Panc1 (cell line): ENCODE measurements at regions not wholly inside any gene's neighbourhood (a gene's known extent, or its start where the extent isn't known, plus 50 kb on each side); places are given as distances from the start of the nearest gene placed in this dataset.

Source experiments
- CTCF ChIP-seq: fragments of 450-650 bp; IDR thresholded peaks from 2 replicates; pipeline ENCODE4 v1.5.1; 2017; ENCODE audit warnings: mild to moderate bottlenecking
- POLR2AphosphoS5 ChIP-seq: IDR thresholded peaks from 2 replicates; pipeline ENCODE4 v1.6.1; 2012; ENCODE audit warnings: mild to moderate bottlenecking, low read depth, low read length, moderate library complexity
- REST ChIP-seq, 2 experiments: IDR thresholded peaks; 2 replicates each; pipeline ENCODE4 v1.6.1; 2011 to 2012; ENCODE audit warnings: low read depth in 2 of 2, control low read depth in 1 of 2, low read length in 1 of 2, mild to moderate bottlenecking in 1 of 2, moderate library complexity in 1 of 2; ENCODE audit not compliant: insufficient read depth in 1 of 2
- TCF7L2 ChIP-seq: IDR thresholded peaks from 2 replicates; pipeline ENCODE4 v1.6.1; 2011; ENCODE audit warnings: mild to moderate bottlenecking, low read depth, low read length, inconsistent platforms

GRCh38 chr6:56831334-56831733 lies 123.6 kb upstream of the BEND6 start:
- TF ChIP-seq REST (IDR thresholded peaks at IDR 0.05; ENCODE audit: insufficient read depth in 1 of 2, low read depth in 2 of 2, low read length in 1 of 2) (no peak), CTCF (no peak), POLR2AphosphoS5 (no peak), TCF7L2 (no peak)
